Aorta (tissue), 5 donors: ENCODE measurements at regions not wholly inside any gene's neighbourhood (a gene's known extent, or its start where the extent isn't known, plus 50 kb on each side); places are given as distances from the start of the nearest gene placed in this dataset.
A peak's percentile ranks its signal among the peaks of the same experiment; 100 is the strongest.
"Not testable (repeated sequence)": the region's sequence is repeated elsewhere in the genome, so short reads cannot be mapped to it uniquely, and the experiment has no call there.

Experiments
- ATAC-seq: fragments of 200-7000 bp; cut with Tn5 transposase; one replicate; pipeline ENCODE4 v1.9.1; 2022; ENCODE audit warnings: moderate library complexity; ENCODE audit not compliant: low FRiP score
- DNase-seq, 2 donors: peaks; one replicate each; pipeline ENCODE4 v3.0.0-alpha.2; 2020
- H3K27ac ChIP-seq, 2 donors: one replicate each; pipeline ENCODE4 v1.5.1; 2013; ENCODE audit warnings: low read length in 2 of 2, mild to moderate bottlenecking in 2 of 2, moderate library complexity in 2 of 2, control low read depth in 1 of 2, inconsistent platforms in 1 of 2, low read depth in 1 of 2
- H3K27me3 ChIP-seq, 2 donors: one replicate each; pipeline ENCODE4 v1.6.1; 2013; ENCODE audit warnings: control low read depth in 1 of 2, low read length in 1 of 2, mild to moderate bottlenecking in 1 of 2, moderate library complexity in 1 of 2; ENCODE audit not compliant: insufficient read depth in 2 of 2, control insufficient read depth in 1 of 2
- H3K36me3 ChIP-seq, 2 donors: one replicate each; pipeline ENCODE4 v1.6.1; 2013; ENCODE audit warnings: control low read depth in 1 of 2, low read length in 1 of 2, mild to moderate bottlenecking in 1 of 2; ENCODE audit not compliant: insufficient read depth in 2 of 2, control insufficient read depth in 1 of 2
- H3K4me1 ChIP-seq, 2 donors: one replicate each; pipeline ENCODE4 v1.6.1; 2013; ENCODE audit warnings: low read length in 2 of 2, control low read depth in 1 of 2, mild to moderate bottlenecking in 1 of 2, moderate library complexity in 1 of 2; ENCODE audit not compliant: insufficient read depth in 2 of 2, control insufficient read depth in 1 of 2
- H3K4me3 ChIP-seq, 2 donors: one replicate each; pipeline ENCODE4 v1.5.1; 2013; ENCODE audit warnings: low read length in 2 of 2, control low read depth in 1 of 2, mild to moderate bottlenecking in 1 of 2
- H3K9me3 ChIP-seq: one replicate; pipeline ENCODE4 v1.6.1; 2013; ENCODE audit warnings: mild to moderate bottlenecking, low read length; ENCODE audit not compliant: control insufficient read depth
- WGBS, 2 donors: extraction: QIAGEN DNeasy Blood & Tissue Kit; methylation state at CpG; one replicate each; pipeline ENCODE4 v1.1.7; 2013; 5-methylcytosine and 5-hydroxymethylcytosine counted together
- intact Hi-C, 2 donors: fragments of 100-400 bp; cut with DNase I; formaldehyde crosslinking; loops; one replicate each; pipeline versions ENCODE4 v1.14.2 to v1.15.0; 2022
- donor health status: healthy with polysubstance abuse.
- donor health status: Bipolar disorder and iron deficiency.
- donor health status: DM: no; HTN: no; CAD: no.
- donor health status: DM: no; HTN: no; CAD: no.
- donor health status: DM: yes; HTN: yes; CAD: no.

DNA sequence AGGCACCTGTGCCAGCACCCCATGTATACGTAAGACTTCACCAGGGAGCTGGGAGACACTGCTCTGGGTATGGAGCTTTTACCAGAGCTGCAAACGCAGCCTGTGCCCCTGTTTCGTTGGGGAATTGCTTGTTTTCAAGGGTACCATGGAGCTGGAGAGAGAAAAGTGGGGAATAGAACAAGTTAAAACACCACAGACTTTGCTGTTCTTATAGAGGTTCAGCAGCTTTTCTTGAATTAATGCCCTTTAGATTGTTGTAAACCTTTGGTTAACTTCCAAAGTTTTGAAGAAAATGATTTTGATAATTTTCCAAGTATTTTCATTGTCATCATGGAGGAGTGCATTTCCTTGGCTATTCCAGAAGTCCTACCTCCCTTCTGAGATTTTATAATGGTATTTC, 131.7 kb downstream of the KBTBD2 start:
- intact Hi-C loops, result not testable (repeated sequence)

GRCh38 chr7:32753872-32754271, 137.7 kb downstream of the KBTBD2 start:
- ATAC-seq, H3K27me3 ChIP-seq, H3K9me3 ChIP-seq, DNase-seq, H3K4me3 ChIP-seq, H3K27ac ChIP-seq, H3K4me1 ChIP-seq, H3K36me3 ChIP-seq, intact Hi-C loops: not testable (repeated sequence)
- 88 to 95% methylated on average over 26 to 29 of the region's 29 CpGs for WGBS, 2 donors

More for the DNA sequence above, 131.7 kb downstream of the KBTBD2 start:
- H3K27ac ChIP-seq, ATAC-seq, H3K27me3 ChIP-seq, H3K4me3 ChIP-seq, H3K36me3 ChIP-seq, H3K4me1 ChIP-seq, DNase-seq, H3K9me3 ChIP-seq: not testable (repeated sequence)
- WGBS, 2 donors, result 97 to 98% methylated on average over 3 of the region's 3 CpGs

GRCh38 chr7:32748337-32748736, 143.2 kb downstream of the KBTBD2 start:
- H3K36me3 ChIP-seq, H3K27me3 ChIP-seq, H3K4me1 ChIP-seq, H3K9me3 ChIP-seq, DNase-seq, H3K4me3 ChIP-seq, intact Hi-C loops, H3K27ac ChIP-seq, ATAC-seq: not testable (repeated sequence)
- 93 to 96% methylated on average over 2 of the region's 2 CpGs for WGBS, 2 donors

GRCh38 chr7:32747443-32748148, 144.0 kb downstream of the KBTBD2 start:
- ATAC-seq, H3K27ac ChIP-seq, H3K36me3 ChIP-seq, H3K9me3 ChIP-seq, H3K4me3 ChIP-seq, intact Hi-C loops, H3K27me3 ChIP-seq, H3K4me1 ChIP-seq, DNase-seq: not testable (repeated sequence)
- 55% methylated on average over 6 of the region's 6 CpGs for WGBS, 2 donors

DNA sequence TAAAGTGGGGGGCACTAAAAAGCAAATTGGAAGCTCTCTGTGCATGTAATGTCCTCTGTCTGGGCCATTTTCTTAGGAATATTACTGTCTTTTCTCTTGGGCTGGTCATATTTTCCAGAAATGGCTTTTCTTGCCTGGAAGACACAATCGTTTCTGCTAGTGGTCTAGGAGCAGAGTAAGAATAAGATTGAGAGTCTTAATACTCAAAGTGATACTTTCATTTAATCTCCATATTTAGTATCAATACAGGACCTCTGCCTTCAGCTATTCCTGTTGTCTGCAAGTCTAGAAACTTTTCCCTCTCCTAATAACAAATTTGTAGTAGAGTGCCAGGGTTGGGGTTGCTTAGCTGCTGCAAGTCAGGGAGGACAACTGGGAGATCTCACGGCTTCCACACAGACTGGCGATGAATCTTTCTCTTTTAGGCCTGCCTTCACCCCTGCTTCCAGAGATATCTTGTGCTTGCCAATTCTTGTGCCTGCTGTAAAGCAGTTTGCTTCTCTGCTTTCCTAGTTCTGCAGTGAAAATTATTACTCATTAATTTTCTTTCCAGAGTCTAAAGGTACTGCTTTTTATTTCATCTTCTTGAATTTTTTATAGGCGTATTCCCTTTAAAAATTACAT, 149.6 kb downstream of the KBTBD2 start:
- 93% methylated on average over 4 of the region's 4 CpGs for WGBS, 2 donors
- H3K27ac ChIP-seq, H3K4me3 ChIP-seq, H3K4me1 ChIP-seq, H3K9me3 ChIP-seq, ATAC-seq, intact Hi-C loops, DNase-seq, H3K27me3 ChIP-seq, H3K36me3 ChIP-seq: not testable (repeated sequence)

DNA sequence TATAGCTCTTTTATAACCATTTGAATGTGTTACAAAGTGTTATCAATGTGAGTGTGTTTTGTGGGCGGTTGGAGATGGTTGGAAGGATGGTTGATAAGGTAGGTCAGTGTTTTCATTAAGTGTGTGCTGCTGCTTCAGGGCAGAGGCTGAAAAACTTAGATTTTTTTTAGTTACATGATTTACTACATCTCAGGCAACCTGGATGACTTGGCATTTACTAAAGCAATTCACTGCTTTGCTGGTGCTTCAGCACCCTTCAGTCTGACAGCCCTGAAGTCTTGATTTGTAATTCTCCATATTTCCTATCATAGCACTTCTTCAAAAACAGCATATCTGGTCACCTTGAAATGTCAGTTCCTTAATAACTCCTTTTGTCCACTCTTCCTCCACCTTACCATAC, 151.8 kb downstream of the KBTBD2 start:
- H3K9me3 ChIP-seq, ATAC-seq, H3K4me1 ChIP-seq, H3K36me3 ChIP-seq, H3K27me3 ChIP-seq, H3K4me3 ChIP-seq, DNase-seq, intact Hi-C loops, H3K27ac ChIP-seq: not testable (repeated sequence)
- WGBS, 2 donors, result no CpG with 5 or more reads among the region's 1 CpG

DNA sequence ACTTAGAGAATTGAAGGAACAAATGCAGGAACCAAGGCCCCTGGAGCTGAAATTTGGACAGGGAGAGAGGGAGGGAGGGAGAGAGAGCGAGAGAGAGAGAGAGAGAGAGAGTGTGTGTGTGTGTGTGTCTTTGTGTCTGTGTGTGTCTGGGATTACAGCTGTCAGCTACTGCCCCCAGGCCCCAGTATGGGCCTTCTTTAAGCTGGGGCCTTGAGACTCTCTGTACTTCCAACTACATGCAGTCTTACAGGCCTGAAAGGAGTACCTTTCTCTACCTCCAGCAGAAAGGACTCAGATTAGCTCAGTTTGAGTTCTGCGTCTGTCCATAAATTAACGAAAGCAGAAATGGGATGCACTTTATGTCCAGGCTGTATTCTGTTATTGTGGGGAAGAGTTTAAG, 153.2 kb downstream of the KBTBD2 start:
- intact Hi-C loops, H3K4me3 ChIP-seq, H3K27ac ChIP-seq, H3K4me1 ChIP-seq, DNase-seq, ATAC-seq, H3K9me3 ChIP-seq, H3K36me3 ChIP-seq, H3K27me3 ChIP-seq: not testable (repeated sequence)
- 90 to 92% methylated on average over 3 of the region's 3 CpGs for WGBS, 2 donors

DNA sequence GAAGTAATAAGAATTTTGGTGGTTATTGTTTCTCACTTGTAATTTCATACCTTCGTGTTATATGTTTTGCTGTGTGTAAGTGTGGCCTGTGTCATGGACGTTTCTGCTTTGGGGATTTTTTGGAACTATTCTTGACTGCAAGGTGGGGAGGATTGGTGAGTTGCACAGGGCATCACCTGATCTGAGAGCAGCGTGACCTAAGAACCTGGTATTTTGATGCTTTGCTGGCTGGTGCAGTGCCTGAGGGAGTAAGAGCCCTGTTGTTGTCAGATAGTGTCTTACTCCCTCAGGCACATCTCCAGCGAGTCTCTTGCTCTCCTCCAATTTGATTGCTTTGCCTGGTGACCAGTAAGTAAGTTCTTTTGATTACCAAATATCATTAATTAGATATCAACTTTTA, 158.8 kb downstream of the KBTBD2 start:
- H3K4me3 ChIP-seq, H3K9me3 ChIP-seq, DNase-seq, H3K27me3 ChIP-seq, H3K4me1 ChIP-seq, H3K36me3 ChIP-seq, intact Hi-C loops, ATAC-seq, H3K27ac ChIP-seq: not testable (repeated sequence)
- WGBS, 2 donors, result 91 to 93% methylated on average over 4 of the region's 4 CpGs

DNA sequence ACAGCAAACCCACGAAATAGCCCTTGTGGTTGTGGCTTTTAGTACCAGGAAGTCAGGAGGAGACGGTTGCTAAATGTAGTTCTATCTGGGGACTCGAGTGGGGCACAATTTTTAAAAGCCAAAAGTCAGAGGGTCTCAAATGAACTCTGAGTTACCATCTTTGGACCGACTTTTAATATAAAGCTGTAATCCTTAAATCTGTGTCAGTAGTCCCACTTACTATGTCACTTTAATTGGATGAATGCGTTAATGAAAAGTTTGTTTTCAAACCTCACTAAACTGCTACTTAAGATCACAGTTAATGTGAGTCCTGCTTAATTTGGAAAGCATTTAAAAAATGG, 162.3 kb downstream of the KBTBD2 start:
- intact Hi-C loops, result loop anchor here in 1 of 2 donors (2.0 kb wide), 1 partner anchor 239 kb away; the partner anchor contains the start of gene LSM5
- WGBS, 2 donors, result 16 to 21% methylated on average over 5 of the region's 5 CpGs
- H3K27me3 ChIP-seq, result not testable (repeated sequence)

More for the DNA sequence above, 162.3 kb downstream of the KBTBD2 start:
- not testable (repeated sequence) for H3K27ac ChIP-seq, H3K9me3 ChIP-seq, H3K4me1 ChIP-seq, H3K36me3 ChIP-seq, DNase-seq
- peak; percentile 13 for ATAC-seq
- H3K4me3 ChIP-seq, result peak overlapping the region in 1 of 2 donors; percentile 81
